ENCODE measurements at regions not wholly inside any gene's neighbourhood (a gene's known extent, or its start where the extent isn't known, plus 50 kb on each side); places are given as distances from the start of the nearest gene placed in this dataset.
A peak's percentile ranks its signal among the peaks of the same experiment; 100 is the strongest.

DNA sequence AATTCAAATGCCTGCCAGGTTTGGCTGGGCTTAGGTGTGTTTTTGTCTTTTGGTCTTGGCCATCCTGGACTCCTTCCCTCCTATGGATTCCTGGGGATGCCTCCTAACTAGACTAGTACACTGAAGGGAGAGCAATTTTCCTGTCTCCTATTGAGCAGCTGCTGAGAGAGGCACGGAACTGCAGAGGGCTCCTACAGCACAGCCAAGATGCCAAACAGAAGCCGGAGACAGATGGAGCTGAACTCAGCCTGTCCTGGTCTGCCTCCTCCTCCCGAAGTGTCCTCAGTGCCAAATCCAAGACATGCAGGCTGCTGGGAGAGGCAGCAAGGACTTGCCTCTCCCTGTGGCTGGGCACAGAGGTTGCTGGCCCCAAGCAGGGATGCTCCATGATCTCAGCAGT is 256.6 kb upstream of the PROK2 start:
- TF ChIP-seq, protein P1, sequence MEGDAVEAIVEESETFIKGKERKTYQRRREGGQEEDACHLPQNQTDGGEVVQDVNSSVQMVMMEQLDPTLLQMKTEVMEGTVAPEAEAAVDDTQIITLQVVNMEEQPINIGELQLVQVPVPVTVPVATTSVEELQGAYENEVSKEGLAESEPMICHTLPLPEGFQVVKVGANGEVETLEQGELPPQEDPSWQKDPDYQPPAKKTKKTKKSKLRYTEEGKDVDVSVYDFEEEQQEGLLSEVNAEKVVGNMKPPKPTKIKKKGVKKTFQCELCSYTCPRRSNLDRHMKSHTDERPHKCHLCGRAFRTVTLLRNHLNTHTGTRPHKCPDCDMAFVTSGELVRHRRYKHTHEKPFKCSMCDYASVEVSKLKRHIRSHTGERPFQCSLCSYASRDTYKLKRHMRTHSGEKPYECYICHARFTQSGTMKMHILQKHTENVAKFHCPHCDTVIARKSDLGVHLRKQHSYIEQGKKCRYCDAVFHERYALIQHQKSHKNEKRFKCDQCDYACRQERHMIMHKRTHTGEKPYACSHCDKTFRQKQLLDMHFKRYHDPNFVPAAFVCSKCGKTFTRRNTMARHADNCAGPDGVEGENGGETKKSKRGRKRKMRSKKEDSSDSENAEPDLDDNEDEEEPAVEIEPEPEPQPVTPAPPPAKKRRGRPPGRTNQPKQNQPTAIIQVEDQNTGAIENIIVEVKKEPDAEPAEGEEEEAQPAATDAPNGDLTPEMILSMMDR (IDR thresholded peaks at IDR 0.05) = no peak
- TF ChIP-seq SIN3A (IDR thresholded peaks at IDR 0.05; ENCODE audit: borderline replicate concordance, low read depth, low read length) = no peak
- peak; percentile 42 for TF ChIP-seq RAD21 (IDR thresholded peaks at IDR 0.05; ENCODE audit: low read length)
- no peak for TF ChIP-seq FOXM1 (IDR thresholded peaks at IDR 0.05; ENCODE audit: low read depth)
